Heart left ventricle (tissue), 16 donors: ENCODE measurements at regions not wholly inside any gene's neighbourhood (a gene's known extent, or its start where the extent isn't known, plus 50 kb on each side); places are given as distances from the start of the nearest gene placed in this dataset.

ENCODE experiments used
- ATAC-seq, 4 donors: fragments of 200-7000 bp; cut with Tn5 transposase; one replicate each; pipeline ENCODE4 v1.9.1; 2020 to 2022; ENCODE audit warnings: moderate library complexity in 4 of 4, mild to moderate bottlenecking in 3 of 4, moderate number of reproducible peaks in 1 of 4
- DNase-seq, 5 donors: peaks; one replicate each; pipeline ENCODE4 v3.0.0-alpha.2; 2020
- H3K27ac ChIP-seq, 12 donors: fragments of 200-600 bp; sonication (generic) in 4 of 12; one replicate each; pipeline versions ENCODE4 v1.5.0 to v1.8.0; 2016 to 2022; ENCODE audit warnings: mild to moderate bottlenecking in 2 of 12
- H3K27me3 ChIP-seq, 9 donors: fragments of 200-600 bp; sonication (generic) in 2 of 9; one replicate each; pipeline versions ENCODE4 v1.5.1 to v1.8.0; 2016 to 2022; ENCODE audit warnings: mild to moderate bottlenecking in 3 of 9
- H3K36me3 ChIP-seq, 9 donors: fragments of 200-600 bp; sonication (generic) in 2 of 9; one replicate each; pipeline versions ENCODE4 v1.5.0 to v1.8.0; 2018 to 2022; ENCODE audit warnings: mild to moderate bottlenecking in 2 of 9
- H3K4me1 ChIP-seq, 12 donors: fragments of 200-600 bp; sonication (generic) in 4 of 12; one replicate each; pipeline versions ENCODE4 v1.5.0 to v1.8.0; 2016 to 2022; ENCODE audit warnings: mild to moderate bottlenecking in 3 of 12
- H3K4me3 ChIP-seq, 12 donors: fragments of 200-600 bp; sonication (generic) in 4 of 12; one replicate each; pipeline versions ENCODE4 v1.5.0 to v1.8.0; 2017 to 2022; ENCODE audit warnings: mild to moderate bottlenecking in 9 of 12, moderate library complexity in 4 of 12
- H3K9me3 ChIP-seq, 12 donors: fragments of 200-600 bp; sonication (generic) in 4 of 12; one replicate each; pipeline versions ENCODE4 v1.5.0 to v1.8.0; 2016 to 2022; ENCODE audit warnings: mild to moderate bottlenecking in 1 of 12
- POLR2A ChIP-seq, 2 donors: fragments of 450-650 bp; IDR thresholded peaks; one replicate each; pipeline ENCODE4 v1.6.1; 2017; ENCODE audit warnings: antibody characterized with exemption in 2 of 2, mild to moderate bottlenecking in 2 of 2, moderate library complexity in 2 of 2
- WGBS, 4 donors: extraction: QIAGEN DNeasy Blood & Tissue Kit in 2 of 4; methylation state at CpG; one replicate each; pipeline versions ENCODE4 v1.1.5 to v1.1.7; 2013 to 2018; 5-methylcytosine and 5-hydroxymethylcytosine counted together
- intact Hi-C, 10 donors: fragments of 100-400 bp; cut with DNase I; formaldehyde crosslinking; loops; one replicate each; pipeline versions ENCODE4 v1.11.1 to v1.14.2; 2022
- TF ChIP-seq, protein P1 (sequence below), 12 donors: fragments of 200-600 bp; sonication (generic) in 4 of 12; IDR thresholded peaks; one replicate each; pipeline versions ENCODE4 v1.5.0 to v1.8.0; 2018 to 2022; ENCODE audit warnings: antibody characterized with exemption in 12 of 12, mild to moderate bottlenecking in 5 of 12
- donor health status: ischemic (EF 13 %, LVEDD 7.1; RV severe dilation, severe dysfunction).
- donor health status: healthy with polysubstance abuse.
- donor health status: DM: no; HTN: yes; CAD: no.
- donor health status: DM: no; HTN: no; CAD: no.
- donor health status: ischemic (EF 25% LVEDD 6.9; RV normal size, moderate dysfunction).
- donor health status: ischemic (EF 25% LVEDD 5.7; RV mildly dilated, moderate dysfunction).
- donor health status: healthy.
- donor health status: DM: yes; HTN: yes; CAD: no.
- donor health status: ischemic (EF 35%, LVEDD 5.7; RV mildly dilated, moderate dysfunction).
- donor health status: nonischemic (EF 11% LVEDD 7.7; RV severe dilation, severe dysfunction).
- donor health status: DM: yes; HTN: yes; CAD: no.
- donor health status: PGD.
- donor health status: ischemic (EF 29% LVEDD 5.4; RV normal size, mild dysfunction).
- donor health status: nonischemic (EF 23%, LVEDD 6.1; RV moderate dilation, normal function).

DNA sequence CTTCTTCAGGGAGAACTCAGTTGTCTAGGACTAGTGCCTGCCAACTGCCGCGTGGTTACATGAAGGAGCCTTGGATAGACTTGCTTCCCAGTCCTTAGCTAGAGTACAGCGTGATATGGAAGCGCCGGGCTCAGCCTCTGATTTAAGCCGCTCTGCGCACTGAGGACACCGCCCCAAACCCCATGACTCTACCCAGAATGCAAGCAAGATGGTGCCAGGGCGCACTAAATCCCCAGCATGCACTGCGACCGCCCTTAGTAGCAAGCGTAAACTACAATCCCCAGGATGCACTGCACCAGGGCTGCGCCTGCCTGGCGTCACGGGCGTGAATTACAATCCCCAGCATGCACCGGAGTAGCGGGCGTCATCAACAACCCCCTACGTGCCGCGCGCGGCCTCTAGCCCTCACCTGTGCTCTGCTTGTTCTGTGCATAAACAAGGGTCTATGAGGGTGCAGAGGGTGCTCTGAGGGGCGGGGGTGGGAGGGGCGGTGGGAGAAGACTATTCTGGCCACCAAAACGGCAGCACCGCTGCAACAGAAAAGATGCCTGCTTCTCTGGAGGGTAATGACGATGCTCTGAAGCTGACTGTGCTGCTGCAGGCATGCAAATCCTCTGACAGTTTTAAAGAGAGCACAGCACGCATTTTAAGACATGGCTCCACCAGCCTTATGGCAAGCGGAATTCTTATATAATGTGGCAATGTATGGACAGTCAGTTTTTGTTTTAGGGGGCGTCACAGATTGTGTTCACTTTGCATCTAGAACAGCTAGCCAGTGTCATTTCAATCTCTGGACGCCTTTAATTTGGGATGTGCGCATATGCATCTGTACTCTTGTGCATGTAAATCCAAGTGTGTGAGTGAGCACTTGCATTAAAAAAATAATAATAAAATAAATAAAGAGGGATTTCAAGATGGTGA, 282.5 kb upstream of the MYT1L start:
- Histone ChIP-seq H3K27me3 (peaks cover 0 to 4% (median 0%) of the 10 kb centered on the region in 9 donors), H3K36me3 (no peaks in the 10 kb centered on the region), H3K27ac (peak overlapping the region in 11 of 12 donors; percentile 36 to 76 (median 60)), H3K9me3 (peaks cover 0 to 3% (median 0%) of the 10 kb centered on the region in 12 donors), H3K4me3 (peak overlapping the region in 11 of 12 donors; percentile 7 to 62 (median 51)), H3K4me1 (peaks cover 0 to 11% (median 0%) of the 10 kb centered on the region in 12 donors)
- peak; percentile 87 to 95 (median 90) for DNase-seq
- TF ChIP-seq POLR2A (IDR thresholded peaks at IDR 0.05) = peak in 1 of 2 donors; percentile 44
- TF ChIP-seq, protein P1, sequence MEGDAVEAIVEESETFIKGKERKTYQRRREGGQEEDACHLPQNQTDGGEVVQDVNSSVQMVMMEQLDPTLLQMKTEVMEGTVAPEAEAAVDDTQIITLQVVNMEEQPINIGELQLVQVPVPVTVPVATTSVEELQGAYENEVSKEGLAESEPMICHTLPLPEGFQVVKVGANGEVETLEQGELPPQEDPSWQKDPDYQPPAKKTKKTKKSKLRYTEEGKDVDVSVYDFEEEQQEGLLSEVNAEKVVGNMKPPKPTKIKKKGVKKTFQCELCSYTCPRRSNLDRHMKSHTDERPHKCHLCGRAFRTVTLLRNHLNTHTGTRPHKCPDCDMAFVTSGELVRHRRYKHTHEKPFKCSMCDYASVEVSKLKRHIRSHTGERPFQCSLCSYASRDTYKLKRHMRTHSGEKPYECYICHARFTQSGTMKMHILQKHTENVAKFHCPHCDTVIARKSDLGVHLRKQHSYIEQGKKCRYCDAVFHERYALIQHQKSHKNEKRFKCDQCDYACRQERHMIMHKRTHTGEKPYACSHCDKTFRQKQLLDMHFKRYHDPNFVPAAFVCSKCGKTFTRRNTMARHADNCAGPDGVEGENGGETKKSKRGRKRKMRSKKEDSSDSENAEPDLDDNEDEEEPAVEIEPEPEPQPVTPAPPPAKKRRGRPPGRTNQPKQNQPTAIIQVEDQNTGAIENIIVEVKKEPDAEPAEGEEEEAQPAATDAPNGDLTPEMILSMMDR (IDR thresholded peaks at IDR 0.05) = no peak
- 11 to 18% (median 12%) methylated on average over 27 to 34 of the region's 34 CpGs for WGBS, 4 donors
- ATAC-seq = peak; percentile 99 to 100 (median 100)
- intact Hi-C loops = loop anchor here in 1 of 10 donors (5.0 kb wide), 1 partner anchor 159 kb away; no protein-coding TSS in a partner anchor

DNA sequence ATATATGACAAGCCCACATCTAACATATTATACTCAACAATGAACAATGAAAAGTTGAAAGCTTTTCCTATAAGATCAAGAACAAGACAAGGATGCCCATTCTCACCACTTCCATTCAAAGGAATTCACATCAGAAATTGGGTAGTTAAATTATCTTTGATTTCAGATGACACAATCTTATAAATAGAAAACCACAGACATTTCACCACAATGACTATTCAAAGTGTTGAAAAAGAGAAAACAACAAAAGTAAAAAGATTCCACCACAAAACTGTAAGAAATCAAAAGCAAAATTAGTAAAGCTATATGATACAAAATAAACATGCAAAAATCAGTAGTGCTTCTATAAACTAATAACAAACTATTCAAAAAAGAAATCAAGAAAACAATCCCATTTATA, 279.7 kb upstream of the MYT1L start:
- no peak for ATAC-seq
- H3K9me3 ChIP-seq = no peaks in the 10 kb centered on the region
- intact Hi-C loops = loop anchor here in 1 of 10 donors (5.0 kb wide), 1 partner anchor 162 kb away; no protein-coding TSS in a partner anchor

DNA sequence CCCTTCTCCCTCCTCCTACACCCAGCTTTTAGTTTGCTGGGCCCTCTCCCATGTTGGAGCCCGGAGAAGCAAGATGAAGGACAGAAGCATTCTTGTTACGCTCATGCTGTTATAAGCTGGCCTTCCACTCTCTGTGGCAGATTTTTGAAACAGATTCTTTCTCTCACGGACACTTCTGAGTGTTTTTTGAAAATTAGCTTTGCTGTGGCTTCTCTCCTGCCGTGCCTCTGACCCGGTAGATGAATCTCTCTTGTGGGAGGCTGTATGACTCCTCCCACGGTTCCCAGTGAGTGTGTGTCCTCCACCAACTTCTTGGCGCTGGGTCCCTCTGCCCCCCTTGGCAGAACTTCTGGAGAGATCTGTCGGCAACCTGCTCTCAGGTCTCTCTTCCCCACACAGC, 269.3 kb upstream of the MYT1L start:
- H3K36me3 ChIP-seq = no peaks in the 10 kb centered on the region
- H3K4me1 ChIP-seq = no peaks in the 10 kb centered on the region
- peaks cover 0 to 11% (median 0%) of the 10 kb centered on the region in 9 donors for H3K27me3 ChIP-seq
- WGBS, 4 donors = 43 to 54% (median 50%) methylated on average over 8 of the region's 8 CpGs
- DNase-seq (no peak), ATAC-seq (no peak)
- TF ChIP-seq, protein P1 (IDR thresholded peaks at IDR 0.05) = no peak
- no peak for TF ChIP-seq POLR2A (IDR thresholded peaks at IDR 0.05)
- intact Hi-C loops = no loop called here
- H3K27ac ChIP-seq = no peak overlapping the region
- no peak overlapping the region for H3K4me3 ChIP-seq
- peaks cover 0 to 6% (median 0%) of the 10 kb centered on the region in 12 donors for H3K9me3 ChIP-seq

More for the DNA sequence above, 279.7 kb upstream of the MYT1L start:
- Histone ChIP-seq H3K4me3 (no peak overlapping the region), H3K27me3 (peaks cover 0 to 4% (median 0%) of the 10 kb centered on the region in 9 donors), H3K4me1 (peaks cover 0 to 11% (median 0%) of the 10 kb centered on the region in 12 donors), H3K27ac (no peak overlapping the region), H3K36me3 (no peaks in the 10 kb centered on the region)
- no peak for DNase-seq
- no peak for TF ChIP-seq POLR2A (IDR thresholded peaks at IDR 0.05)
- TF ChIP-seq, protein P1 (IDR thresholded peaks at IDR 0.05) = no peak

DNA sequence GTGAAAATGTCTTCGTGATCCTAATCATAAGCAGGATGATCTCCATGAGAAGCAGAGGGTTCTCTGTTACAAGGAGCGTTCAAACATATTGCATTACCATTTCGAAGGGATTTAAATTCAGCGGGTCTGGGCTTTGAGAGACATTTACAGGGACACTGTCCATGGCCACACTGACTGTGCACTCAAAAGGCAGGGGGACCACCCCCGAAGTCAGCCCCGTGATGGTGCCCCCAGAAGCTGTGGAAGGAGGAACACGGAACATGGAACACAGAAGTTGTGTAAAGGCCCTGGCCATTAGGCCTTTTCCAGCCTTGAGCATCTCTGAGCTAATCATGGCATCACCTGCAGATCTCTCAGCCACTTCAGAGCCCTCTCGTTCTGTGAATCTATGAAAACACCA, 268.4 kb upstream of the MYT1L start:
- Histone ChIP-seq H3K27ac (no peak overlapping the region), H3K4me3 (no peak overlapping the region), H3K36me3 (no peaks in the 10 kb centered on the region), H3K27me3 (peaks cover 0 to 4% (median 0%) of the 10 kb centered on the region in 9 donors), H3K9me3 (peaks cover 0 to 6% (median 0%) of the 10 kb centered on the region in 12 donors), H3K4me1 (no peaks in the 10 kb centered on the region)
- WGBS, 4 donors = 85 to 92% (median 88%) methylated on average over 8 of the region's 8 CpGs
- TF ChIP-seq, protein P1 (IDR thresholded peaks at IDR 0.05) = no peak
- no peak for TF ChIP-seq POLR2A (IDR thresholded peaks at IDR 0.05)
- DNase-seq (no peak), ATAC-seq (no peak)
- intact Hi-C loops = no loop called here
